ENCODE measurements at regions not wholly inside any gene's neighbourhood (a gene's known extent, or its start where the extent isn't known, plus 50 kb on each side); places are given as distances from the start of the nearest gene placed in this dataset.

DNA sequence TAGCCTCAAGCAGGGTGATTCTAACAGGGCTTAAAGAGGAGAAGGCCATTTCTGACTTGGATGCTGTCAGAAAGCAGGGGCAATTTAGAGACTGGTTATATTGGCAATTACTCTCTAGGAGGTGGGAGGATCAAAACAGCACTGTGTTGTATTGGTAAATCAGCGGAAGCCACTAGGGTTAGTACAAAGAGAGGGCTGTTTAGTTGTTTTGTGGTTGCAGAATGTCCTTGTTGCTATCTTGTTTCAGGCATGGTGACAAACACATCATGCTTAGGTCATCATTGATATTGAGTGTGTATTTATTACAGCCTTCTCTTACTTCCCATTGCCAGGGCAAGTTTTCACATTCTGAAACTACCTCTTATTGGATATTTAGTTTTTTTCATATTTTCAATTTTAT, 165.3 kb downstream of the TAF11L14 start:
- no peak overlapping the region for H3K4me3 ChIP-seq (ENCODE audit: low read depth, low read length)
- TF ChIP-seq, protein P1, sequence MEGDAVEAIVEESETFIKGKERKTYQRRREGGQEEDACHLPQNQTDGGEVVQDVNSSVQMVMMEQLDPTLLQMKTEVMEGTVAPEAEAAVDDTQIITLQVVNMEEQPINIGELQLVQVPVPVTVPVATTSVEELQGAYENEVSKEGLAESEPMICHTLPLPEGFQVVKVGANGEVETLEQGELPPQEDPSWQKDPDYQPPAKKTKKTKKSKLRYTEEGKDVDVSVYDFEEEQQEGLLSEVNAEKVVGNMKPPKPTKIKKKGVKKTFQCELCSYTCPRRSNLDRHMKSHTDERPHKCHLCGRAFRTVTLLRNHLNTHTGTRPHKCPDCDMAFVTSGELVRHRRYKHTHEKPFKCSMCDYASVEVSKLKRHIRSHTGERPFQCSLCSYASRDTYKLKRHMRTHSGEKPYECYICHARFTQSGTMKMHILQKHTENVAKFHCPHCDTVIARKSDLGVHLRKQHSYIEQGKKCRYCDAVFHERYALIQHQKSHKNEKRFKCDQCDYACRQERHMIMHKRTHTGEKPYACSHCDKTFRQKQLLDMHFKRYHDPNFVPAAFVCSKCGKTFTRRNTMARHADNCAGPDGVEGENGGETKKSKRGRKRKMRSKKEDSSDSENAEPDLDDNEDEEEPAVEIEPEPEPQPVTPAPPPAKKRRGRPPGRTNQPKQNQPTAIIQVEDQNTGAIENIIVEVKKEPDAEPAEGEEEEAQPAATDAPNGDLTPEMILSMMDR (IDR thresholded peaks at IDR 0.05; ENCODE audit: insufficient read depth, low read length) = no peak
- DNase-seq (ENCODE audit: low read depth) = no peak

DNA sequence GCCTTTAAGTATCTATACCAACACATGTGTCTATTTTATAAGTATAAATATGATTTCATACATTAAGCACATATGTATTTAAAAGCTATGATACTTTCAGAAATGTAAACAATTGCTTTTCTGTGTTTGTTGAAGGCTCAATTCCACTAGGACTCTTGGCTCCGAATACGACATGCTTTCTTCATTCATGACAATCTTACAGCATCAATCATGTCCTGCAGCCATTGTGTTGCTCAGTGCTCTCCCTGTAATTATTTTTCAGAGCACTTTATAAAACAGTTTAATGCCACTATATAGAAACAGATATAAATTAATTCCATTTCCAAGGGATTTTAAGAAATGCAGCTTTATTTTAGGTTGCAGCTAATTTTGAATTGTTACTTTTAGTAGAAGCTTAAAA, 167.3 kb downstream of the TAF11L14 start:
- TF ChIP-seq, protein P1 (IDR thresholded peaks at IDR 0.05; ENCODE audit: insufficient read depth, low read length) = no peak
- H3K4me3 ChIP-seq (ENCODE audit: low read depth, low read length) = no peak overlapping the region
- no peak for DNase-seq (ENCODE audit: low read depth)

DNA sequence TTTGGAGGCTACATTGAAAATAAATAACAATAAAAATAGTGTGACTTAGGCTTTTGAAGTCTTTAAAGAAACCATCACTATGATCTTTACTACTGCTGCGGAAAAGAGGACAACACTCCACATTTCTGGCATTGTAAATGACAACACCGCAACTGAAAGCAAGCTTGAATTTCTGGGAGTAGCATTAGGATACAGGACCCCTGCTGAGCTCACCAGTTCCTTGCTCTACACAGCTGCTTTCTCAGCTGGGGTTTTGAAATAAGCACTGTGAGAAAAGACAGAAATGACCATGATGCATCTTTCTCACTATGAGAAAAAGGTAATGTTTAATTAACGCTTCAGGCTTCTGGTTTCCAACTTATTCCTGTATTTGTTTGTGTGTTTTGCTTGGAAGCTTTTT, 168.0 kb downstream of the TAF11L14 start:
- H3K4me3 ChIP-seq (ENCODE audit: low read depth, low read length) = no peak overlapping the region
- DNase-seq (ENCODE audit: low read depth) = no peak
- TF ChIP-seq, protein P1 (IDR thresholded peaks at IDR 0.05; ENCODE audit: insufficient read depth, low read length) = no peak

DNA sequence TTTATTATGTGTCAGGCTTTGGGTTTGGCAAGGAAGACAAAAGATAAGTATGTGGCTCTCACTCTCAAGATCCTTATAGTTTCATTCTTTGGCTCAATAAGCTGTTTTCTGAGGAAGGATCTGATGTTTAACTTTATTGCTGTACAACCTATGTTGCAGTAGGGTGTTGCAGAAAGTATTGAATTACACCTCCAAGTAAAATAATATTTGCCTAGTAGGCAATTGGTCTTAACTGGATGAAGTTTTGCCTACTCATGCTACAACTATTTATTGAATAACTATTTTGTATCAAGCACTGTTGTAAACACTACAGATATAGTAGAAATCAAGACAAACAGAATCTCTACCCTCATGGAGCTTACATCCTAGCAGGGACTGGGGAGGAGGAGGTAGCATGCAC, 169.7 kb downstream of the TAF11L14 start:
- no peak overlapping the region for H3K4me3 ChIP-seq (ENCODE audit: low read depth, low read length)
- DNase-seq (ENCODE audit: low read depth) = no peak
- TF ChIP-seq, protein P1 (IDR thresholded peaks at IDR 0.05; ENCODE audit: insufficient read depth, low read length) = no peak

DNA sequence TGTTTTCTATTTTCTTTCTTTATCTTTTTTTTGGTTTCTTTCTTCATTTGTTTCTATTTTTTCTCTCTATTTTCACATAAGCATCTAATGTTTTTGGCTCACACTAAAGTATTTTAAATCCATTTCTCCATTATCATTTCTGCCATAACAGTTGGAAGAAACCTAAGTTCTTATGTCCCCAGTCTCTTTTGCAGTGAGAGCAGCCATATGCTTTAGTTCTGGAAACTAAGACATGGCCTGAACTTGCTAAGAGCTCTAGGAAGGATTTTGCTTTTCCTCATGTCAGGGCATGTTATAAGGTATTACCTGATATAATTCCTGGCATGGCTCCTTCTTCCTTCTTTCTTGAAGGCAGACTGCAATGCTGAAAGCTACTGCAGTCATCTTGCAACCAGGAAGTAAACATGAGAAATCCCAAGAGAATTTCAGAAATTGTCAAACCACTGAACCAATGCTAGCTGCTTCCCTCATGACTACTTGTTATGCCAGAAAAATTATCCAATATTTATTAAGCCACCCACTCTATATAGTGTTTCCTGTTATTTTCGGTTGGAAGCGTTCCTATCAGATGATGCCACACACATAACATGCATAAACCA, 171.1 kb downstream of the TAF11L14 start:
- no peak for DNase-seq (ENCODE audit: low read depth)
- no peak overlapping the region for H3K4me3 ChIP-seq (ENCODE audit: low read depth, low read length)
- TF ChIP-seq, protein P1 (IDR thresholded peaks at IDR 0.05; ENCODE audit: insufficient read depth, low read length) = no peak

DNA sequence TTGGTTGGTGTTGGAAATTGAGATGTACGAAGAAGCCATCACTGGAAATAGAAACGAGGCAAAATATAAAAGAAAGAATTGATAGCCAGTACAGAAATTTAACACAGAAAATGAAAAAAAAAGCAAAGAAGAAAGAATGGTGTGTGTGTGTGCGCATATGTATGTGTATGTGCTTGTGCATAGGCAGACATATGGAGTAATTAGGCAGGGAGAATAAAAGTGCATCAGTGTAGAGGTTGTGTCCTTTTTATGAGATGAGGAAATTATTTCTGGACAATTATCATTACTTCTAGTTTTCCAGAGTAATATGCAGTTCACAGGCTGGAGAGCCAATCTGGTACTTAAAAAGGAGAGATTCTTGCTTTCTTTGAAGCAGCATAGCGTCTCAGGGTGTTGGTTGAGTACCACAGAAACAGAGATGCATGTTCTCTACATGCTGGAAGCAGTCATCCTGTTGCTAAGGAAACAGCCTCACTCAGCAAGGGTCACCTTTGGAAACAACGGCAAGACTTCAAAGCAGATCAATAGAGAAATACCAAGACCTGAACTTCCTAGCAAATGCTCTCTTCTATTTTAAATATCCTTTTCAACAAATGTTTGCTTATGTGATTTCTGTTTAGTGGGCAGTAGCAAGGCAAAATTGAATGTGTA, 172.7 kb downstream of the TAF11L14 start:
- H3K4me3 ChIP-seq (ENCODE audit: low read depth, low read length) = no peak overlapping the region
- TF ChIP-seq, protein P1 (IDR thresholded peaks at IDR 0.05; ENCODE audit: insufficient read depth, low read length) = no peak
- no peak for DNase-seq (ENCODE audit: low read depth)

DNA sequence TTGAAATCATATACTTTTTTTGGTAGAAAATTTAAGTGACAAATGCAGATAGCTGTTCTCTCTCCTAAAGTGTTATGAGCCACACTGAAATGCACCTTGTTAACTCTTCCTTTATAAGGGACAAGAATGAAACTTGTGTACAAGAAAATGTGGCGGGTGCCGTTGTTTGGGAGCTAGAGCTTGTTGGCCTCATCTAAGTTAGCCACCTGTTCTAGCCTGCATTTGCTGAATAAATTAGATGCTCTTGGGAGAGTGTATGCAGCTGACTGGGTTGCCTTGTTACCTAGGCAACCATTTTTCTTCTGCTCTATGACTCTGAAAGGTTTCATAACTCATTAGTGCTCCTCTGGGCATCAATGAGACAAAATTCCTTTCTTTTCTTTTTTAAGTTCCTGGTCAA, 174.3 kb downstream of the TAF11L14 start:
- no peak overlapping the region for H3K4me3 ChIP-seq (ENCODE audit: low read depth, low read length)
- TF ChIP-seq, protein P1 (IDR thresholded peaks at IDR 0.05; ENCODE audit: insufficient read depth, low read length) = no peak
- no peak for DNase-seq (ENCODE audit: low read depth)

Measured in fibroblast of the aortic adventitia (primary cell).